ENCODE measurements at regions not wholly inside any gene's neighbourhood (a gene's known extent, or its start where the extent isn't known, plus 50 kb on each side); places are given as distances from the start of the nearest gene placed in this dataset.
"Not testable (repeated sequence)": the region's sequence is repeated elsewhere in the genome, so short reads cannot be mapped to it uniquely, and the experiment has no call there.

GRCh38 chr9:30289435-30289834 lies 2095.0 kb upstream of the ACO1 start:
- no peak for DNase-seq

GRCh38 chr9:30292026-30292425 lies 2092.4 kb upstream of the ACO1 start:
- not testable (repeated sequence) for DNase-seq

DNA sequence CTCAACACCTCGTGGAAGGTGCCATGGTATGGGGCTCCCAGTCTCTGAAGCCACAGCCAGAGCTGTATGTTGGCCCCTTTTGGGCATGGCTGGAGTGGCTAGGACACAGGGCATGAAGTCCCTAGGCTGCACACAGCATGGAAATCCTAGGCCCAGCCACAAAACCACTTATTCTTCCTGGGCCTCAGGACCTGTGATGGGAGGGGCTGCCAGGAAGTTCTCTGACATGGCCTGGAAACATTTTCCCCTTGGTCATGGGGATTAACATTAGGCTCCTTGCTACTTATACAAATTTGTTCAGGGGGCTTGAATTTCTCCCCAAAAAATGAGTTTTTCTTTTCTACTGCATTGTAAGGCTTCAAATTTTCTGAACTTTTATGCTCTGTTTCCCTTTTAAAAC lies 2091.2 kb upstream of the ACO1 start:
- DNase-seq = no peak

- DNase-seq = no peak
Observed at GRCh38 chr9:30299126-30299780, 2085.2 kb upstream of the ACO1 start.

DNA sequence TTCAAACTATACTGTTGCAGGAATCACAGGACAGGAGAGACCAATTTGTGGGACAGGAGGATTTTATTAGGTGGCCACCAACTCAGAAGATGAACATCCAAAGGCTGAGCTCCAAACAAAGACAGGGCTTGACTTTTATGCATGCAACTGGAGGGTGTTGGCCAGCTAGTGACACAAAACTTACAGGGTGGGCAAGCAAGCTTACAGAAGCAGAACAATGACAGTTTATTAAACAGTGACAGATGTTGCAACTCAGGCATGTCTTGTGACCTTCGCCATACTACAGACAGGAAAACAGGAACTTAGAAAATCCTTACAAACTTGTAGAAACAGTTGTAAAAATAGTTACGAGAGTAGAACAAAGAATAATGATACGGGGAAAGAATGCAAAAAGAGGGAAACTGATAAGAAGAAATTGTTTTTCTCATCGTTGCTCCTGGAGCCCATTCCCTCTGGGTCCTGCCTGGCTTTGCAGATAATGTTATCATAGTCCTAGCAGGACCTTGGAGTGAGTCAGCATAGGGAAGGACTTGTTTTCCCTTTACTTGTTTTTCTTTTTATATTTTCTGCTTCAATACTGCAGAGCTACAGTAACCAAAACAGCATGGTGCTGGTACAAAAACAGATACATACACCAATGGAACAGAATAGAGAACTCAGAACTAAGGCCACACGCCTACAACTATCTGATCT lies 2083.0 kb upstream of the ACO1 start:
- no peak for DNase-seq

DNA sequence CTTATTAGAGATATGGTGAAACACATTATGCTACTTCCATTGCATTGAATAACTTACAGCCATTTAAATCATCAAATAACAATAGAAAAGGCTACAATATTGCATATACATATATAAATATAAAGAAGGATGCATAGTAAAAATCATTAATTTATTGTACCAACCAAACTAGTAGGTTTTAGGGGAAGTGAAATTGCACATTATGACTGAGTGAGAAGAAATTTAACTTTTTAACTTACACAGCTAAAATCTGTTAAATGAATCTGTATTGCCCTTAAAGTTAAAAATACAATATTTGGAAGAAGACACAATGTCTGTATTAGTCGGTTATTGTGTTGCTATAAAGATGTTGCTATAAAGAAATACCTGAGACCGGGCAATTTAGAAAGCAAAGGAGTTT lies 2073.7 kb upstream of the ACO1 start:
- no peak for DNase-seq

DNA sequence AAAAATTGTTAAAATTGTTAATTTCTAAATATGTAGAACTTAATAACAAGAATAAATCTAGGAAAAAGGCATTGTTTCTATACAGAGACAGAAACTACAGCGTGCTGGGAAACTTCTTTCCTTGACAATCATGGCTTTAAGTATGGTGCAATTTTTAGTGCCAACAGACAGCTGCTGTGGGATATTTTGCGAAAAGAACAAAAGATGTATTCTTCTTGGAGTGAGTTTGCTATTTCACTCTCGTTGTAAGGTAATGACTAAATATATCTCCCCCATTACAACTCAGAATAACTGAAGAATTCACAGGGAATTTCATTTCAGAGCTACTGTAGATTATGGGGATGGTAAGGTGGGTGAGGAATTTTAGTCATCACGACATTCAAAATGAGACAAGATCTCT lies 2055.0 kb upstream of the ACO1 start:
- DNase-seq = no peak

GRCh38 chr9:30348904-30349303 lies 2035.5 kb upstream of the ACO1 start:
- DNase-seq = no peak

- DNase-seq = no peak
Observed at GRCh38 chr9:30349526-30350513, 2034.6 kb upstream of the ACO1 start.

DNA sequence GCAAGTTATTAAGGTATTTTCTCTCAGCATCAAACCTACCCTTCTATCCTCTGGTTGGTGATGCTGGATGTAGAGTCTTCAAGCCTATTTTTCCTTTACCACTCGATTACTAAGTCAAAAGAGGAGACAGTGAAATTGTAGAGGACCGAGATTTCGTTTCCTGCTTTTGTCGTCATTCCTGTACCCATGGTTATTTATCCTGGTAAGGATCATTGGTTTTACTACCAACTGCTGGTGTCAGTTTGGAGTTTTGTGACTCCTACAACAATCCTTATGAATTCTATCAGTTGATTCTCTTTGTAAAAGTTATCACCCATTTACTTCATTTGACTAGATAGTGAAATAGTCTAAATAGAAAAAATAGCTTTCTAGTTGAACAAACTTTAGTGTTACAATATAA lies 2028.2 kb upstream of the ACO1 start:
- DNase-seq = no peak

DNA sequence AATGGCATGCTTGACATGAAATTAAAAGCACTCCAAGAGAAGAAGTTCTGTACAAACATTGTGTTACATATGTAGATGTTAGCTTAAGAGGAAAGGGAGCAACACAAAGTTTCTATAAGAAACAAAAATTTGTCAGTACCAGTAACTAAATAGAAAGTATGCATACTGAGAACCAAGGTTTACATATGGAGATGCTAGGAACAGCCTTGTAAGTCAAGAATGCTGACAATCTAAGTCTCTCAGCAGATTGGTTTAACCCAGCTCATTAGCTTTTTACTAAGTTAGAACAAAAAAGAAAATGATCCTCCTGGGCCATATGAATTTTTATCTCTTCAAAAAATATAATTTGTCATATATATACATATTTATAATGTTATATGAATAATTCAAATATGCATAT lies 2022.1 kb upstream of the ACO1 start:
- no peak for DNase-seq

GRCh38 chr9:30366140-30366539 lies 2018.3 kb upstream of the ACO1 start:
- DNase-seq = not testable (repeated sequence)

- no peak for DNase-seq
Observed at GRCh38 chr9:30382271-30382670, 2002.2 kb upstream of the ACO1 start.

DNA sequence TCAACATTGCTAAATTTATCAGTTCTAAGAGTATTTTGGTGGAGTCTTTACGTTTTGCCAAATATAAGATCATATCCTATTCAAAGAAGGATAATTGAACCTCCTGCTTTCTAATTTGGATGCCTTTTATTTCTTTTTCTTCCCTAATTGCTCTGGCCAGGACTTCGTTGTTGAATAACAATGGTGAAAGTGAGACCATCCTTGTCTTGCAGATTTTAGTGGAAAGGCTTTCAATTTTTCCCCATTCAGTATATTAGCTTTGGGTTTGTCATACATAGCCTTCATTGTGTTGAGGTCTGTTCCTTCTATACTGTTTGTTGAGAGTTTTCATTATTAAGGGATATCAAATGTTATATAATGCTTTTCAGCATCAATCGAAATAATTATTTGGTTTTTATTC lies 1974.2 kb upstream of the ACO1 start:
- DNase-seq = no peak

- no peak for DNase-seq
Observed at GRCh38 chr9:30411571-30411970, 1972.9 kb upstream of the ACO1 start.

GRCh38 chr9:30459156-30459555 lies 1925.3 kb upstream of the ACO1 start:
- DNase-seq = no peak

GRCh38 chr9:30476826-30477225 lies 1907.6 kb upstream of the ACO1 start:
- no peak for DNase-seq

DNA sequence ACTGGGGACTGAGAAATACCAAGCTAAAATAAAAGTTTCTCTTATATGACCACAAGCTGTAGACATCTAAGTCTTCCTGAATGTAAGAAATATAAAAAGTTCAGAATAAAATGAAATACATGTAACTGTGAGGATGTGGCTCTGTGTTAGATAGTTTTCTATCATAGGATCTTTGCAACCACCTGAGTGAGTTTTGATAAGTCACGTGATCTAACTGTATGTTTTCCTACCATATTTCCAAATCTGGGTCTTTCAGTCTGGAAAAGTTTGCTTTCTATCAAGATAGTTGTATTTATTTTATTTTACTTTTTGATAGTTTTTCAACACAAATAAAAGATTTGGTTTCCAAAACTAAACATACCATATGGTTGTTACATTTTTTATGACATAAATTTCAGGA lies 1905.8 kb upstream of the ACO1 start:
- DNase-seq = no peak

GRCh38 chr9:30482499-30482898 lies 1901.9 kb upstream of the ACO1 start:
- DNase-seq = no peak

GRCh38 chr9:30484690-30485089 lies 1899.8 kb upstream of the ACO1 start:
- DNase-seq = no peak

GRCh38 chr9:30504502-30504905 lies 1879.9 kb upstream of the ACO1 start:
- DNase-seq = no peak

- DNase-seq = no peak
Observed at GRCh38 chr9:30505311-30505710, 1879.1 kb upstream of the ACO1 start.

GRCh38 chr9:30506749-30507148 lies 1877.7 kb upstream of the ACO1 start:
- DNase-seq = no peak

DNA sequence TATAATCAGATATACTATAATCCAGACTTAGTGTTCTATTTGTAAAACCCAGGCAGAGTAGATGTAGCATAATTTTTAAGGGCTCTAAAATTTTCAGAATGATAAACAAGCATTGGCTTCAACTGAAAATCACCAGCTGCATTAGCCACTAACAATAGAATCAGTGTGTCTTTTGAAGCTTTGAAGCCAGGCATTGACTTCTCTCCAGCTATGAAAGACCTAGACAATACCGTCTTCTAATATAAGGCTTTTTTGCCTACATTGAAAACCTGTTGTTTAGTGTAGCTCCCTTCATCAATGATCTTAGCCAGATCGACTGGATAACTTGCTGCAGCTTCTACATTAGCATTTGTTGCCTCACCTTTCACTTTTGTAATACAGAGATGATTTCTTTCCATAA lies 1877.3 kb upstream of the ACO1 start:
- no peak for DNase-seq
